ENCODE measurements at regions not wholly inside any gene's neighbourhood (a gene's known extent, or its start where the extent isn't known, plus 50 kb on each side); places are given as distances from the start of the nearest gene placed in this dataset.

DNA sequence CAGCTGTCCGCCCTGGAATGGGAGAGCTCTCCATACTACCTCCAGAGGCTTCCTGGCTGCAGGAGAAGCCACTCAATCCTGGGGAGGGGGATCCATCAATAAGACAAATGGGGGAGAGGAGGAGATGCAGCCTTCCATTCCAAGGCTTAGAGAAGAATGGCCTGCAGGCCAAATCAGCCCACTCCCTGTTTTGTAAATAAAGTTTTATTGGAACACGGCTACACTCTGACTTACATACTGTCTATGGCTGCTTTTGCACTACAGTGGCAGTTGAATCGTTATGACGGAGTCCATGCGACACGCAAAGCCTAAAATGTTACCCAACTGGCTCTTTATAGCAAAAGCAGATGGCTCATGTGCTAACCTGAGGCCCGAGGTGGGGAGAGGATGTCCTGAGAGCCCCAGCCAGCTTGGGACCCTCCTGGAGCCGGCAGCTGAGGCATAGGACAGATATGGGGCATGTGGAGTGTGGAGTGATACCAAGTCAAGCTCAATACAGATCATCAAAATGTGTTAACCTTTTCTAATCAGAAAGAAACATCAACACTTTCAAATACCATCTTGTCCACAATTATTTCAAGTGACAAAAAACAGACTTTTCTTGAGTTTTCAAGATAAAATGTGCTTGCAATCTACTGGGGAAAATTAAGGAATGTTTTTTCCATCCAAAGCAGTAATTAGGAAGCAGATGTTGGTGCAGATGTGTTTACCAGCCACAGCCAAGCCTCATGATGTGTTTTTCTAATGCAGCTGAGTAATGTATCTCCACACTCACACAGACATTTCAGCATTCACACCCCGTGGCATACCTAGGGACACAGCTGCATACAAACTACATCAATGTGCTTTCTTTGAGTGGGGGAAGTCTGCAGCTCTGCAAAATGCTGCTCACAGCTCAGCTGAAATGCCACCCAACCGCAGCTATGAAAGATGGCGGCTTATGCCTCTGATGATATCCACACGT is 181.6 kb downstream of the SHANK2 start:
- no peak overlapping the region for H2AFZ ChIP-seq (ENCODE audit: low read depth, low read length)
- H4K20me1 ChIP-seq (replicated peaks; ENCODE audit: control insufficient read depth, extremely low read depth, insufficient read depth, low read length): no peaks in the 10 kb centered on the region
- TF ChIP-seq, protein P1, sequence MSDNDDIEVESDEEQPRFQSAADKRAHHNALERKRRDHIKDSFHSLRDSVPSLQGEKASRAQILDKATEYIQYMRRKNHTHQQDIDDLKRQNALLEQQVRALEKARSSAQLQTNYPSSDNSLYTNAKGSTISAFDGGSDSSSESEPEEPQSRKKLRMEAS (IDR thresholded peaks at IDR 0.05; ENCODE audit: insufficient read depth, insufficient read length): no peak
- TF ChIP-seq, protein P2, sequence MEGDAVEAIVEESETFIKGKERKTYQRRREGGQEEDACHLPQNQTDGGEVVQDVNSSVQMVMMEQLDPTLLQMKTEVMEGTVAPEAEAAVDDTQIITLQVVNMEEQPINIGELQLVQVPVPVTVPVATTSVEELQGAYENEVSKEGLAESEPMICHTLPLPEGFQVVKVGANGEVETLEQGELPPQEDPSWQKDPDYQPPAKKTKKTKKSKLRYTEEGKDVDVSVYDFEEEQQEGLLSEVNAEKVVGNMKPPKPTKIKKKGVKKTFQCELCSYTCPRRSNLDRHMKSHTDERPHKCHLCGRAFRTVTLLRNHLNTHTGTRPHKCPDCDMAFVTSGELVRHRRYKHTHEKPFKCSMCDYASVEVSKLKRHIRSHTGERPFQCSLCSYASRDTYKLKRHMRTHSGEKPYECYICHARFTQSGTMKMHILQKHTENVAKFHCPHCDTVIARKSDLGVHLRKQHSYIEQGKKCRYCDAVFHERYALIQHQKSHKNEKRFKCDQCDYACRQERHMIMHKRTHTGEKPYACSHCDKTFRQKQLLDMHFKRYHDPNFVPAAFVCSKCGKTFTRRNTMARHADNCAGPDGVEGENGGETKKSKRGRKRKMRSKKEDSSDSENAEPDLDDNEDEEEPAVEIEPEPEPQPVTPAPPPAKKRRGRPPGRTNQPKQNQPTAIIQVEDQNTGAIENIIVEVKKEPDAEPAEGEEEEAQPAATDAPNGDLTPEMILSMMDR (IDR thresholded peaks at IDR 0.05; ENCODE audit: extremely low read depth in 1 of 2, insufficient read depth in 1 of 2, low read depth in 1 of 2, low read length in 2 of 2): no peak
- no peak for TF ChIP-seq EZH2 (IDR thresholded peaks at IDR 0.05; ENCODE audit: borderline replicate concordance, low read depth, low read length, severe bottlenecking)
- H3K9me1 ChIP-seq (replicated peaks; ENCODE audit: control insufficient read depth, extremely low read depth, insufficient read depth, low read length): no peaks in the 10 kb centered on the region
- FAIRE-seq (no peak), DNase-seq (ENCODE audit: low read depth, low spot score) (no peak)
- CTCF ChIA-PET: no interaction called here
- dilution Hi-C loops (cut with MboI; ENCODE audit: extremely low pct_ligation_motif_present, low sequenced_read_pairs): no loop called here
- no peaks in the 10 kb centered on the region for H3K27me3 ChIP-seq (ENCODE audit: control insufficient read depth in 2 of 2, insufficient read depth in 2 of 2, low read length in 2 of 2)
- H3K4me3 ChIP-seq (replicated peaks in 1 of 3; ENCODE audit: insufficient read depth in 1 of 3, low read depth in 1 of 3, low read length in 3 of 3): no peak overlapping the region
- POLR2A ChIA-PET: no interaction called here
- intact Hi-C loops (cut with micrococcal nuclease): no loop called here
- H3K27ac ChIP-seq (ENCODE audit: insufficient read depth, low read depth, low read length): no peak overlapping the region
- H3K36me3 ChIP-seq (ENCODE audit: control insufficient read depth in 2 of 2, extremely low read depth in 1 of 2, insufficient read depth in 2 of 2, low read length in 2 of 2): no peaks in the 10 kb centered on the region
- no peak overlapping the region for H3K9ac ChIP-seq (replicated peaks; ENCODE audit: extremely low read depth, insufficient read depth, low read length)
- H3K9me3 ChIP-seq (replicated peaks; ENCODE audit: control insufficient read depth, insufficient read depth, low read length): peaks cover 11% of the 10 kb centered on the region
- no TSS peak for BruUV-seq (replicated peaks)
- H3K79me2 ChIP-seq (ENCODE audit: control insufficient read depth, insufficient read depth, low read length): no peaks in the 10 kb centered on the region
- no peak overlapping the region for H3K4me2 ChIP-seq (ENCODE audit: insufficient read depth, low read length)
- no peaks in the 10 kb centered on the region for H3K4me1 ChIP-seq (ENCODE audit: control insufficient read depth, extremely low read depth, insufficient read depth, low read length)

GRCh38 chr11:71068963-71069362 is 183.4 kb downstream of the SHANK2 start:
- ChIA-PET POLR2A (no interaction called here), CTCF (no interaction called here)
- FAIRE-seq (no peak), DNase-seq (ENCODE audit: low read depth, low spot score) (no peak)
- H3K27me3 ChIP-seq (ENCODE audit: control insufficient read depth in 2 of 2, insufficient read depth in 2 of 2, low read length in 2 of 2): no peaks in the 10 kb centered on the region
- no peak overlapping the region for H3K4me3 ChIP-seq (replicated peaks in 1 of 3; ENCODE audit: insufficient read depth in 1 of 3, low read depth in 1 of 3, low read length in 3 of 3)
- H3K36me3 ChIP-seq (ENCODE audit: control insufficient read depth in 2 of 2, extremely low read depth in 1 of 2, insufficient read depth in 2 of 2, low read length in 2 of 2): no peaks in the 10 kb centered on the region
- no peaks in the 10 kb centered on the region for H3K9me1 ChIP-seq (replicated peaks; ENCODE audit: control insufficient read depth, extremely low read depth, insufficient read depth, low read length)
- no peak overlapping the region for H3K4me2 ChIP-seq (ENCODE audit: insufficient read depth, low read length)
- TF ChIP-seq, protein P1 (IDR thresholded peaks at IDR 0.05; ENCODE audit: insufficient read depth, insufficient read length): no peak
- TF ChIP-seq POLR2AphosphoS5 (IDR thresholded peaks at IDR 0.05; ENCODE audit: insufficient read depth, low read depth, low read length) (no peak), FOS (IDR thresholded peaks at IDR 0.05; ENCODE audit: borderline replicate concordance, insufficient read depth, low read length) (no peak), MYC (IDR thresholded peaks at IDR 0.05; ENCODE audit: low read depth, low read length) (no peak), POLR2A (IDR thresholded peaks at IDR 0.05; ENCODE audit: low read depth, low read length) (no peak), JUN (IDR thresholded peaks at IDR 0.05; ENCODE audit: borderline replicate concordance, insufficient read depth, insufficient read length, low read depth) (no peak), GATA2 (IDR thresholded peaks at IDR 0.05; ENCODE audit: insufficient read depth, insufficient read length, low read depth, low read length) (no peak), EZH2 (IDR thresholded peaks at IDR 0.05; ENCODE audit: borderline replicate concordance, low read depth, low read length, severe bottlenecking) (no peak)
- TF ChIP-seq, protein P2 (IDR thresholded peaks at IDR 0.05; ENCODE audit: extremely low read depth in 1 of 2, insufficient read depth in 1 of 2, low read depth in 1 of 2, low read length in 2 of 2): no peak
- H2AFZ ChIP-seq (ENCODE audit: low read depth, low read length): no peak overlapping the region
- no peak overlapping the region for H3K27ac ChIP-seq (ENCODE audit: insufficient read depth, low read depth, low read length)
- no peaks in the 10 kb centered on the region for H3K4me1 ChIP-seq (ENCODE audit: control insufficient read depth, extremely low read depth, insufficient read depth, low read length)
- no peak overlapping the region for H3K9ac ChIP-seq (replicated peaks; ENCODE audit: extremely low read depth, insufficient read depth, low read length)
- intact Hi-C loops (cut with micrococcal nuclease) (no loop called here), dilution Hi-C loops (cut with MboI; ENCODE audit: extremely low pct_ligation_motif_present, low sequenced_read_pairs) (no loop called here)
- peaks cover 11% of the 10 kb centered on the region for H3K9me3 ChIP-seq (replicated peaks; ENCODE audit: control insufficient read depth, insufficient read depth, low read length)
- no peaks in the 10 kb centered on the region for H4K20me1 ChIP-seq (replicated peaks; ENCODE audit: control insufficient read depth, extremely low read depth, insufficient read depth, low read length)
- H3K79me2 ChIP-seq (ENCODE audit: control insufficient read depth, insufficient read depth, low read length): no peaks in the 10 kb centered on the region
- no TSS peak for BruUV-seq (replicated peaks)

Measured in endothelial cell of umbilical vein (primary cell).